H1 (cell line): ENCODE measurements at regions not wholly inside any gene's neighbourhood (a gene's known extent, or its start where the extent isn't known, plus 50 kb on each side); places are given as distances from the start of the nearest gene placed in this dataset.

Experiments
- ATF2 ChIP-seq: IDR thresholded peaks from 2 replicates; pipeline ENCODE4 v1.6.1; 2012; ENCODE audit warnings: low read length, inconsistent platforms
- ATF3 ChIP-seq: IDR thresholded peaks from 2 replicates; pipeline ENCODE4 v1.6.1; 2011; ENCODE audit warnings: low read depth, mild to moderate bottlenecking, low read length; ENCODE audit not compliant: insufficient read depth
- CEBPB ChIP-seq: IDR thresholded peaks from 2 replicates; pipeline ENCODE4 v1.6.1; 2012; ENCODE audit warnings: low read depth, low read length
- CTCF ChIP-seq, 3 experiments: IDR thresholded peaks; 1 replicate in 2 of 3; 2 replicates in 1 of 3; pipeline versions ENCODE4 v1.5.1 to v1.6.1; 2011; ENCODE audit warnings: low read length in 3 of 3, mild to moderate bottlenecking in 3 of 3, inconsistent platforms in 2 of 3, low read depth in 1 of 3, moderate library complexity in 1 of 3; ENCODE audit not compliant: insufficient read depth in 1 of 3; ENCODE audit errors: control extremely low read depth in 1 of 3
- POLR2A ChIP-seq, 2 experiments: IDR thresholded peaks; 1 replicate in 1 of 2; 2 replicates in 1 of 2; pipeline ENCODE4 v1.6.1; 2011; ENCODE audit warnings: low read depth in 2 of 2, low read length in 2 of 2, mild to moderate bottlenecking in 2 of 2; ENCODE audit errors: control extremely low read depth in 1 of 2
- POU5F1 ChIP-seq: IDR thresholded peaks from 2 replicates; pipeline ENCODE4 v1.6.1; 2011; ENCODE audit warnings: low read depth, mild to moderate bottlenecking, low read length, moderate library complexity
- RBBP5 ChIP-seq: IDR thresholded peaks from 2 replicates; pipeline ENCODE4 v1.7.1; 2012; ENCODE audit warnings: low read depth, mild to moderate bottlenecking, inconsistent platforms, low read length, moderate library complexity, borderline replicate concordance
- USF2 ChIP-seq: IDR thresholded peaks from 2 replicates; pipeline ENCODE4 v1.6.1; 2011; ENCODE audit warnings: low read length, improper control_type of control experiment

GRCh38 chr5:60370508-60370907 is 329.5 kb downstream of the DEPDC1B start:
- TF ChIP-seq CEBPB: no peak
- no peak for TF ChIP-seq ATF2
- TF ChIP-seq RBBP5: no peak
- TF ChIP-seq POLR2A (IDR thresholded peaks at IDR 0.05; ENCODE audit: control extremely low read depth in 1 of 2, low read depth in 2 of 2, low read length in 2 of 2): no peak
- no peak for TF ChIP-seq CTCF (IDR thresholded peaks at IDR 0.05; ENCODE audit: control extremely low read depth in 1 of 3, insufficient read depth in 1 of 3, low read depth in 1 of 3, low read length in 3 of 3)
- no peak for TF ChIP-seq ATF3
- no peak for TF ChIP-seq USF2
- TF ChIP-seq POU5F1: no peak
